Limb (tissue), 2 donors: ENCODE measurements at regions not wholly inside any gene's neighbourhood (a gene's known extent, or its start where the extent isn't known, plus 50 kb on each side); places are given as distances from the start of the nearest gene placed in this dataset.

Experiments
- DNase-seq, 2 donors: peaks; one replicate each; pipeline ENCODE4 v3.0.0-alpha.2; 2016; ENCODE audit errors: extremely low spot score in 2 of 2

DNA sequence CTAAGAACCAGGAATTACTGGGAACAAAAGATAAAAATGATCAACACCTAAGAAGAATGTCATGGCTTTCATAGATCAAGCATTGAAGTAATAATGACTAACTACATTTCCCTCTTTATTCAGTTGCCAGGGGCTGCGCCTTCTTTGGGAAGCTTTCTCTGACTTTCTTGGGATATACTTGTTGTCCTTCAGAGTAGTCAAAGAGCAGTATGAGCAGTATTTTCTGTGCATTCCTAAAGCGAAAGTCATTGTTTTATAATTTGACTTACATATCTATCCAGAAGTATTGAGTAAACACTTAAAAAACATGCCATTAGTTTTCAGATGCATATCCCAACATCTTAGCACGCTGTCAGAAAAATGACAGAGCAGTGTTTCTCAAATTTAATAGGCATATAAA, 2412.4 kb downstream of the PCDH9 start:
- DNase-seq: no peak

DNA sequence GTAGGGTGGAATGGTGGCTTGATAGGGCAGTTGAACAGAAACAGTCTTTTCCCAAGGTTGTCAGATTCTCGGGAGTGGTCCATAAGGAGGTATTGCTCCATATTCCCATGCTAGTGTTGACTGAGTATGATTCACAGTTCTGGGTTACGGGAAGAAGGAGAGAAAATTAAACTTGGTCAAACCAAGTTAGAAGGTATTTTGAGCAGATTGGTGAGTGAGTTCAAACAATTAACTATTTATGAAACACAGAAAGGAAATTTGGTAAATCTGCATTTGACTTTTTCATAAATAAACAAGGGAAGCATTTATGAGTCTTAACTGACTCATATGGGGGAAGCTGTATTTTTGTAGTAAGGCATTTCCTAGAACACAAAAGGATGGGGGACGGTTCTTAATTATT, 2419.4 kb downstream of the PCDH9 start:
- DNase-seq: no peak

DNA sequence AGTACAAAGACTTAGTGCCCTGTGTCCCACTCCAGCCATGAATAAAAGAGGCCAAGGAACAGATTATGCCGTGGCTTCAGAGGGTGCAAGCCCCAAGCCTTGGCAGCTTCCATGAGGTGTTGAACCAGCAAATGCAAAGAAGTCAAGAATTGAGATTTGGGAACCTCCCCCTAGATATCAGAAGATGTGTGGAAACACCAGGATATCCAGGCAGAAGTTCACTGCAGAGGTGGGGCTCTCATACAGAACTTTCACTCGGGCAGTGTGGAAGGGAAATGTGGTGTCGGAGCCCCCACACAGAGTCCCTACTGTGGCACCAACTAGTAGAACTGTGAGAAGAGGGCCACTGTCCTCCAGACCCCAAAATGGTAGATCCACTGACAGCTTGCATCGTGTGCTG, 2421.4 kb downstream of the PCDH9 start:
- DNase-seq: no peak

DNA sequence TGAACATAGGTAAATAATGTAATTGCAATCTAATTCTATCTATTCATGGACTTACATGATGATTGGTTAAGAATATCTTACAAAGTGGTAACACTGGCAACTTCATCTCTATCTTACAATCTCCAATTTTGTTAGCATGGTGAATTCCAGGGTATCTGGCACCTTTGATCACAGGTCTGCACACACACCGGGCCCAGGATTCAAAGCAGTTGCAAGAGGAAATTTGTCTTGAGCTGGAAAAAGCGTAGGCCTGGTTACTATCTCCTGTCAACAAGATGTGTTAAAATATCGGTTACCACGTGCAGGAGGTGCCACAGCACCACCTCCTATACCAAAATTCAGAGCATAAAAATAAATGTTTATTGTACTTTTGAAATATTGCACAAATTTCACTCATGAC, 2428.4 kb downstream of the PCDH9 start:
- no peak for DNase-seq

DNA sequence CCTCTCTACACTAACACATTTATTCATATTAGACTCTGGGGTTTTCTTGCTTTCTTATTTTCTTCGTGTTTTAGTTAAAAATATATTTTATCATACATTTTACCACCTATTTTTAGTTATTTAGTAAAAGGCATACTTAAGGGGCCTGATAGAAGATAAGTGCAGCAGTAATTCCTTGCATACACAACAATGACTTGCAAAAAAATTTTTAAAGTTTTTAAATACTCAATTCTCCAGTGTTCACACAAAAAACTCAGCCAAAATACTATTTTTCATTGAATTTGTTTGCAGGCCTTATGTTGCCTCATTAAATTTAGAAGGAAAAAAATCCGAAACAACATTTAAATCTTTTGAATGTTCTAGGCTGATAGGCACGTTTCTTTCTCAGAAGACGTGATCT, 2431.7 kb downstream of the PCDH9 start:
- no peak for DNase-seq

DNA sequence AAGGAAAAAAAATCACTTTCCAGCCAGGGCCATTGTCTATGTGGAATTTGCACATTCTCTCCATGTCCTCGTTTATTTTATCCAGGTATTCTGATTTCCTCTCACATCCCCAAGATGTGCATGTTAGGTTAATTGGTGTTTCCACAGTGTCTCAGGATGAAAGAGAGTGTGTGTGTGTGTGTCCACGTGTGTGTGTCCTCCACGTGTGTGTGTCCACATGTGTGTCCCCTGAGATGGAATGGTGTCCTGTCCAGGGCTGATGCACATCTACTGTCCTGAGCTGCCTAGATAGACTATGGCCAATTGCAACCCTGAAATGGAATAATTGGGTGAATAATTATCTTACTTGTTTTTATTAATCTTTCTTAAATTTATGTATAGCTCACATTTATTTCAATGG, 2436.5 kb downstream of the PCDH9 start:
- DNase-seq: no peak

DNA sequence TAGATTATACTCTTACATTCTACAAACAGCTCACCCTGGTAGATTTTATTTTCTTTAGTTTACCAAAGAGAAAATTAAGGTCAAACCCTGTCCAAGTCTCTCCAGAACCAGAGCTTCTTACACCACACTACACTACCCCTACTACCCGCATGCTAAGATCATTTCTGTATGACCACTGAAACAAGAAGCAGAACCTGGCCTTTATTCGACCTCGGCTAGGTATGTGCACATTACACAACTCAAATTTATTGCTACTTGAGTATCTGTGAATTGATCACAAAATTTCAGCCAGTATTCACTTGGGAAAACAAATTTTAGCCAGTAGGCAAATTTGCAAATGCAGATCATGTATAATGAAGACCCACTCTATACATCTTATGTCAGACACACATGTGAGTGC, 2437.0 kb downstream of the PCDH9 start:
- DNase-seq: no peak

DNA sequence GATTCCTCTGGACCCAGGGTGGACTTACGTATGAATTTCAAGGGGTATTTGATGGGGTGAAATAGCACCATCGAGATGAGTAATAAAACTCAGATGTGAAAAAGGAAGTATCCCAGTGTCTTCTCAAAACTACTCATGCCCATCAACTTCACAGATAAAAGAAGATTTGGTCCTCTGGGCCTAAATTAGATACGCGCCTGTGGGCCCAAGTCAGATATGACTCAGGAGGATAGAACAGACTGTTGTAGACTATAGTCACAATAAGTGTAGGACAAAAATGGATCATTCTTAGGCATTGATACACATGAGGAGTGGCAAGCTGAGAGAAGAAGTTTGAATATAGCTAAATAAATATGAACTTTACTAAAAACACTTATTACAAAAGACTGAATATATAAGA, 2438.8 kb downstream of the PCDH9 start:
- no peak for DNase-seq

DNA sequence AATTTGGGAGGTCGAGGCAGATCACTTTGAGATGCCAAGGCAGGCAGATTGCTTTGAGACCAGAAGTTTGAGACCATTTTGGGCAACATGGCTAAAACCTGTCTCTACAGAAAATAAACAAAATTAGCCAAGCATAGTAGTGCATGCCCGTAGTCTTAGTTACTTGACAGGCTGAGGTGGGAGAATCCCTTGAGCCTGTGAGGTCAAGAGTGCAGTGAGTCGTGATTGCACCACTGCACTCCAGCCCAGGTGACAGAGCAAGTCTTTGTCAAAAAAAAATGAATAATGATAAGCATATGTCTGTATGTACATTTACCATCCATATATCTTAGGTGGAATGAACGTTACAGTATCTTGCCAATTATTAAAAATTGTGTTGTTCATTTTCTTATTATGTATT, 2447.7 kb downstream of the PCDH9 start:
- no peak for DNase-seq

DNA sequence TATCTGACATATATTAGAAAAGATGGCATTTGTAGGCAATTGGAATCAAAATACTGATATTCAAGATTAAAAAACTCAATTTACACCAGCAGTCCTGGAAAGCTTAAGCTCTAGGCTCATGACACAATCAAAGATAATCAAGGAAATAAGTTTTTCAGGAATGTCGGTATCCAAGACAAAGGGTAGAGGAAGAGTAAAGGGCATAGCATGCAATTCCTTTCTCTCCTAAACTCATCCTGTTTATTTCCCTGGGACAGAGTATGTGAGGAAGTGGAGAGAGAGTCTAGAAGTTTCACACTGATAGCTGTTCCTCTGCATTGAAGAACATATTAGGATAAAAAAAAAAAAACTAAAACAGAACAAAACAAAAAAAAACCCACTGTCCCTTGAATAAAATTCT, 2452.1 kb downstream of the PCDH9 start:
- DNase-seq: no peak

DNA sequence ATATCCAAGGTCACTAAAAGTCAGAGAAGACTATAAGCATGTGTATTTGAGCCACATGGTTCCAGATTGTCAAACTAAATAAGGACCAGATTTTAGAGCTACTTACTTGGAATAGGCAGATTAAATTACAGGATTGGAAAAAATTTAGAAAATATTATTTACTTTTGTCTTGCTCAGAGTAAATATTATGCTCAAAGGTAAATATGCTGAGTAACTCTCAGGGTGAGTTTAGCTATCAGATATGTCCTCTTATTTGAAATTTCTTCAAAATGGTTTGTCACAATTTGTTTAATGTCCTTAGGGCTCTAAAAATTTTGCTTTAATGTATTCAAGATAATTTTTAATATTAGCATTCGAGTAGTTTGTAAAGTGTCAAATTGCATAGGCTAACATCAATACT, 2455.2 kb downstream of the PCDH9 start:
- no peak for DNase-seq

DNA sequence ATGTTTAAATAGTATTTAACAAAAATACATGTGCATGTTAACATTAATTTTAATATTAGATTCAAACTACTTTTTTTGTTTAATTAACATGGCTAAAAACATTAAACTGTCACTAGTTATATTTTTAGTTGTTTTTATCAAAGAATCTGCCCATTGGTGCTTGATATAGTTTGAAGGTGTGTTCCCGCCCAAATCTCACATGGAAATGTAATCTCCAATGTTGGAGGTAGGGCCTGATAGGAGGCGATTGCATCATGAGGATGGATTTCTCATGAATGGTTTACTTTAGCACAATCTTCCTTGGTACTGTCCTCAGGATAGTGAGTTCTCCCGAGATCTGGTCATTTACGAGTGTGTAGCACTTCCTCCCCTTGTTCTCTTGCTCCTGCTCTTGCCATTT, 2459.4 kb downstream of the PCDH9 start:
- DNase-seq: no peak

DNA sequence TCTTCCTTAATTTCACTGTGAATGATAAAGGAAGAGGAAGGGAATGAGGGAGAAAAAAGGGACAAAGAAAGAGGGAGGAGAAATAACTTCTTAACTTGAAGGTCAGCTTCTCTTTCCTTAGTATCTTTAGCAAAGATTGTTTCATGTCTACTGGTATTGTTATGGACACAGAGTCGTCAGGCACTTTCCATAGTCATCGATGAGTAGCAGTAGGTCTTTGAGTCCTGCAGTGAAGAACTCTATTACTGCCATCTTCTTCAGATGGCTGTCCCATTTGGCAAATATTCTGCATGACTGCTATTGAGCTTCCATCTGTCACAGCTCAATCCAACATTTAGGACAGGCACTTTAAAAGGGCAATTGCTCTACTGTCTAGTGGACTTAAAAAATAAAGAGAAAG, 2463.1 kb downstream of the PCDH9 start:
- DNase-seq: no peak

DNA sequence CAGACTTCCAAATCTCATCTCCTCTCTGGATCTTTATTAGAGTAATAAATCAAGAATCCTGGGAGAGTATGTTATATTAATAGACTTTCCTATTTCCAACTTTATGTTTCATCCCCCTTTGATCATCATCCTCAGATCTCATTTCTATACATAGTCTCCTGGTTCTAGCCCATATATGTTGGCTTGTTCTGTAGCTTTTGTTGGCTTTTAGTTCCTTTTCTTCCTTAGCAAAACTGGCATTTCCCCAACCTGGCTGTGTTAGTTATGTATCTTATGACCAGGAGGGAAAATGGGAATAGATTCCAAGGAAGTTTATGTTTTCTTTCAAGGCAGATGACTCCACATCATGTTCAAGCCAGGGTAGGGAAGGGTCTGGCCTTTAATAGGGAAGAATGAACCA, 2464.5 kb downstream of the PCDH9 start:
- peak in 1 of 2 donors; percentile 63 for DNase-seq

DNA sequence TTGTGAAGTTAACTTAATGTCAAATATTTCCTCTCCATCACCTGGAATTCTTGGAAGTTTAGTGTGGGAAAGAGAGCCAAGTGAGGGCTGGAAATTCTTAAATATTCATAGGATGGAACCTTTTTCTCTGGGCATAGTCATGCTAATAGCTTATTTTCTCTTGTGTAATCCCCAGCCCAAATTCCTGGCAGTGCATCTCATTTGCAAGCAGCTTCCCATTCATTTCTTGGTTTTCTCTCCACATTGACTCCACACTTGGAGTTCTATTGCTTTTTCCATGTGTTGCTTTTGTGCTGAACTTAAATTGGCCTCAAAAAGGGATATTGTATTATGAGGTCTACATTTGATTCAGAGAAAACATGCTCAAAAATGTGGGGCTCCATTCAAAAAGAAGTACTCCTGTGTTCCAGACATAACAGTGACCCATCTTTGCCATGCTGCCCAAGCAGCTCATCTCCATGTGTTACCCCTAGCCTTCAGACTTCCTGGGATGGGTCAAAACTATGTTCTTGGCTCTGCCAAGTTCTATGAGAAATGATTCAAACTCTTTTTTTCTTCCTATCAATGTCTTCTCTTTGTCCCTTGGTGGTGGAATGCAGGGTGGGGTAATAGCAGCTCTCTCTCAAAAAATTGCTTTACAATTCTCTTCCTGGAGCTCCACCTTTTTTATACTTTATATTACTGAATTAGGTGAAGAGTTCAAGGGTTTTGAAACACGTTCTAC, 2471.5 kb downstream of the PCDH9 start:
- peak in 1 of 2 donors; percentile 17 for DNase-seq

DNA sequence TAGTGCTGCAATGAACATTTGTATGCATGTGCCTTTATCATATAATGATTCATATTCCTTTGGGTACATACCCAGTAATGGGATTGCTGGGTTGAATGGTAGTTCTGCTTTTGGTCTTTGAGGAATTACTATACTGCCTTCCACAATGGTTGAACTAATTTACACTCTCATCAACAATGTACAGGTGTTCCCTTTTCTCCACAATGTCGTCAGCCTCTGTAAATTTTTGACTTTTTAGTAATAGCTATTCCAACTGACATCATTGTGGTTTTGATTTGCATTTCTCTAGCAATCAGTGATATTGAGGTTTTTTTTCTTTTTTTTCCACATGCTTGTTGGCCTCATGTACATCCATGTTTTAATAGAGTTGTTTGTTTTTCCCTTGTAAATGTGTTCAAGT, 2473.5 kb downstream of the PCDH9 start:
- DNase-seq: no peak

DNA sequence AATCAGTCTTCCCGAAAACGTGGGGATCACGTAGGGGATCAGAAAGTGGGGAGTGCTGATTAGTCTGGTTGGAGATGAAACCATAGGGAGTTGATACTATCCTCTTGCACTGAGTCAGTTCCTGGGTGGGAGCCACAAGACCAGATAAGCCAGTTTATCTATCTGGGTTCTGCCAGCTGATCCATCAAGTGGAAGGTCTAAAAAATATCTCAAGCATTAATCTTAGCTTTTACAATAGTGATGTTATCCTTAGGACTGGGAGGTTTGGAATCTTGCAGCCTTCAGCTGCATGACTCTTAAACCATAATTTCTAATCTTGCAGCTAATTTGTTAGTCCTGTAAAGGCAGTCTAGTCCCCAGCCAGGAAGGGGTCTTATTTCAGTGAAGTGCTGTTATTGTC, 2474.2 kb downstream of the PCDH9 start:
- DNase-seq: no peak

DNA sequence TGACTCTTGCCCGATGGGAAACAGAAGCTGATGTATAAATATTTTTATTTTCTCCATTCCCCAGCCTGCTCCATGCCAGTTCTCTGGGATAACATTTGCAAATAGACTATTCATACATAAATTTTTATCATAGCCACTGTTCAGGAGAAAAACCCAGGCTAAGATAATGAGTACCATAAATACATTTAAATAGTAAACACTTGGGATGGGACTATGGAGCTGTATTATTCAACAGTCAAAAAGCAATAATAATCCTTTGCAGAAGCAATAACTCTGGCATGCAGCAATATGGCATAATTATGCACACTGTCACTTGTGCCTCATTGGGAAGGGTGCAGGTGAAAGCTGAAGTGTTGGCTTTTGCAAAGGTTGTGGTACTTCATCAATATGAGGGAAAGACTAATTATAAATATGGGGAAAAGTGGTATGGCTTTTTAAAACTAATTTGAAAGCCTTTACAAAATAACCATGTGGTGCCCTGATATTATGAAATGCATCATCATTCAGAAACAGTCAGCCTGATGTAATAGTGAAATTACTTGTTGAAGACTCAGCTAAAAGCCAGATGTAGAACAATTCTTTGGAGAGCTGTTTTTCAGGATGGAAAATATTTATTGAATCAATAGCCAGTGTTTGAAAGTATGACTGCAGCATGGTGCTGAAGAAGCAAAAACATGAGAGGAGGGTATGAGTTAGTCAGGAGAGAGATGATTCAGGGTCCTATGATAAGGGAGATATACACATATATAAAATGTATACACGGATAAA, 2476.7 kb downstream of the PCDH9 start:
- no peak for DNase-seq

DNA sequence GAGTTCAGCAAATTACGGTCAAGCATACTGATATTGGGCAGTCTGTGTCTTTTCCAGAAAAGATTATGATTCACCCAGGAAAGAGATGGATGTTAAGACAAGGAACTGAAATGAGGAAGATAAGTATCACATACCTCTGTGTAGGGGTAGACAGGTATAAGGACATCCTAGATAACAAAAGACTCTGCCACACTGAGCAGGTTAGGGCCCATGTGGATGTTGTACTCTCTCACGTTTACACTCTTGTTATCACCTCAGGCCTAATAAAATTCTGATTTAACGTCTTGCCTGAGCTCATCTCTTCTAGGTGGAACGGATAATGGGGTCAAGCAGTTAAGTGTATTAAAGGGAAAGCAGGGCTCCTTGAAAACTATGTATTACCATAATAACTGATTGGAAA, 2480.8 kb downstream of the PCDH9 start:
- DNase-seq: no peak

DNA sequence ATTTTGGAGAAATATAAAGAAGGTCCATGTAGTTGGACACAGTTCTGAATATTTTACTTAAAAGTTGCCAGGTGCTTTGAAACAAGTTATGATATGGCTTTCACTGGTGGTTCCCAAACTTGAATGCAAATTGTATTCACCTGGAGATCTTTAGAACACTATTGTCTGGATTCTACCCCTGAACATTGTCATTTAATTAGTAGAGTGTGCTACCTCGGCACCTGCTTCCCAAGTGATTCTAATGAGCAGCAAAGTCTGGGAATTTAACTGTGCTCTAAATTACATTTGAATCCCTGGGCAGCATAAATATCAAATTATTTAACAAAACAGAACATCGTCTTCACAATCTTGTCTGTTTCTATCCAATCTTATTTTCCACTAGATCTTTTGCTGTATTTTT, 2483.3 kb downstream of the PCDH9 start:
- DNase-seq: no peak

DNA sequence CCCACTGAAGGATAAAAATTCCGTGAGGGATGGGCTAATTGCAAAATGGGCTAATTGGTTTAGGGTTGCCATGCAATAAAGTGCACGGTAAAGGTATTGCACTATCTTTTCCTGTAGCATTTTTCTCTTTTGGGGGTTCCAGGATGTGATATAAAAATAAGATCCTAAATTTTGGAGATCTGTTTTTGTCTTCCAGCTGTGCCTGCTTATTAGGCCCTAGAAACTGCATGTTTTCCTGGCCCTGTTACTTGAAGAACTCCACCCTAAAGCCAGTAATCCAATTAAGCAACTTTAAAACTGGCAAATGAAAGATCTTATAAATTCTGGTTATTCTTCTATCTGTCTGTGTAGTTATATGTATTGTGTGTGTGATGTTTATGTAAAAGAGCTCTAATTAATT, 2489.6 kb downstream of the PCDH9 start:
- no peak for DNase-seq

DNA sequence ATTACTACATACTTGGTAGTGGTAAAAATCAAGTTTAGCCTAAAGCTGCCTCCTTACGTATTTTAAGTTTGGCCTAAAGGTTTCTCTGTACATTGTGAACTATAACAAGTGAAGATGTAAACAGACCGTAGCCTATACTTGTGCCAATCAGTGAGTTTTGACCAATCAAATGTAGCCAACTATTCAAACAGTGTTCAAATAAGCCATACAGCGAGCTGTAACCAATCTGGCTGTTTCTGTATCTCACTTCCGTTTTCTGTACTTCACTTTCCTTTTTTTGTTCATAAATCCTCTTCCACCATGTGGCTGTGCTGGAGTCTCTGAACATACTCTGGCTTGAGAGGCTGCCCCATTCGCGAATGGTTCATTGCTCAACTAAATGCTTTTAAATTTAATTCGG, 2504.6 kb downstream of the PCDH9 start:
- no peak for DNase-seq

DNA sequence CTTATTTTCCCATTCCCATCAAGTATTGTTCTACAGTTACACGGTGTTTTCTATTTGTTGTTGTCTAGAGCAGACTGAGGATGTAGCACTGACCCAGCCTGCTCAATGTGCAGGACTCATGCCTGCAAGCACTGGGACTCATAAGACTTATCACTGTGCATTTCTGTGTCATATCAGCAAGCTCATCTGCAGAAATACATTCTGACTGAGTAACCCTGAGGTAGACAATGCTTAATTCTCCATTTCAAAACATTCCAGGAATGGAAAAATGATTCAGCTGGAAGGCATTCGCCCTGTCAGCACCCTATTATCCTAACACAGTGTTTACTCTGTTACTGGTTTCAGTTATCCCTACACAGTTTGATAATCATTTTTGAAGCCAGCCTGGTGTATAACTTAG, 2506.4 kb downstream of the PCDH9 start:
- peak in 1 of 2 donors; percentile 9 for DNase-seq
